ENCODE measurements at regions not wholly inside any gene's neighbourhood (a gene's known extent, or its start where the extent isn't known, plus 50 kb on each side); places are given as distances from the start of the nearest gene placed in this dataset.

GRCh38 chr3:102034639-102035451, 185.5 kb downstream of the NFKBIZ start:
- Histone ChIP-seq H3K9ac (ENCODE audit: extremely low read depth, low read length, poor library complexity, severe bottlenecking) (no peak overlapping the region), H3K4me1 (ENCODE audit: control insufficient read depth, insufficient read depth, low read length) (no peaks in the 10 kb centered on the region), H3K36me3 (ENCODE audit: control insufficient read depth, insufficient read depth, low read length) (no peaks in the 10 kb centered on the region), H3K27ac (ENCODE audit: low read depth, low read length) (no peak overlapping the region), H3K4me3 (ENCODE audit: low read length) (no peak overlapping the region), H3K27me3 (ENCODE audit: control insufficient read depth, insufficient read depth, low read length, poor library complexity, severe bottlenecking) (no peaks in the 10 kb centered on the region), H3K9me3 (ENCODE audit: control insufficient read depth, low read length) (no peaks in the 10 kb centered on the region)
- Mint-ChIP-seq H3K4me1 (no peaks in the 10 kb centered on the region), H3K36me3 (ENCODE audit: low read depth) (peaks cover 1% of the 10 kb centered on the region), H3K27ac (no peak overlapping the region), H3K27me3 (ENCODE audit: insufficient read depth) (no peaks in the 10 kb centered on the region), H3K9me3 (peaks cover 14% of the 10 kb centered on the region), H3K4me3 (no peak overlapping the region)
- no peak for DNase-seq
- no peak for TF ChIP-seq CTCF (conservative IDR thresholded peaks at IDR 0.05)
- WGBS, 2 experiments (ENCODE audit: insufficient coverage in 1 of 2, insufficient read length in 1 of 2) = 75 to 82% methylated on average over 3 of the region's 3 CpGs

GRCh38 chr3:102036017-102036416, 186.7 kb downstream of the NFKBIZ start:
- Mint-ChIP-seq H3K27ac (no peak overlapping the region), H3K27me3 (ENCODE audit: insufficient read depth) (peaks cover 2% of the 10 kb centered on the region), H3K9me3 (peaks cover 25% of the 10 kb centered on the region), H3K4me3 (no peak overlapping the region), H3K36me3 (ENCODE audit: low read depth) (peaks cover 3% of the 10 kb centered on the region), H3K4me1 (no peaks in the 10 kb centered on the region)
- Histone ChIP-seq H3K27me3 (ENCODE audit: control insufficient read depth, insufficient read depth, low read length, poor library complexity, severe bottlenecking) (no peaks in the 10 kb centered on the region), H3K27ac (ENCODE audit: low read depth, low read length) (no peak overlapping the region), H3K36me3 (ENCODE audit: control insufficient read depth, insufficient read depth, low read length) (no peaks in the 10 kb centered on the region), H3K4me1 (ENCODE audit: control insufficient read depth, insufficient read depth, low read length) (no peaks in the 10 kb centered on the region), H3K4me3 (ENCODE audit: low read length) (no peak overlapping the region), H3K9me3 (ENCODE audit: control insufficient read depth, low read length) (no peaks in the 10 kb centered on the region), H3K9ac (ENCODE audit: extremely low read depth, low read length, poor library complexity, severe bottlenecking) (no peak overlapping the region)
- DNase-seq = no peak
- 91 to 100% methylated on average over 2 of the region's 2 CpGs for WGBS, 2 experiments (ENCODE audit: insufficient coverage in 1 of 2, insufficient read length in 1 of 2)
- no peak for TF ChIP-seq CTCF (conservative IDR thresholded peaks at IDR 0.05)

- no peak overlapping the region for H3K4me3 Mint-ChIP-seq
- TF ChIP-seq CTCF (conservative IDR thresholded peaks at IDR 0.05) = no peak
- WGBS, 2 experiments (ENCODE audit: insufficient coverage in 1 of 2, insufficient read length in 1 of 2) = 79 to 80% methylated on average over 1 of the region's 1 CpG
Observed at GRCh38 chr3:102036472-102036871, 187.2 kb downstream of the NFKBIZ start.

More at GRCh38 chr3:102036472-102036871, 187.2 kb downstream of the NFKBIZ start:
- no peaks in the 10 kb centered on the region for H3K36me3 ChIP-seq (ENCODE audit: control insufficient read depth, insufficient read depth, low read length)
- no peak for DNase-seq
- Mint-ChIP-seq H3K36me3 (ENCODE audit: low read depth) (peaks cover 3% of the 10 kb centered on the region), H3K4me1 (no peaks in the 10 kb centered on the region), H3K27me3 (ENCODE audit: insufficient read depth) (peaks cover 2% of the 10 kb centered on the region), H3K9me3 (peaks cover 30% of the 10 kb centered on the region), H3K27ac (no peak overlapping the region)
- H3K27me3 ChIP-seq (ENCODE audit: control insufficient read depth, insufficient read depth, low read length, poor library complexity, severe bottlenecking) = no peaks in the 10 kb centered on the region
- no peak overlapping the region for H3K4me3 ChIP-seq (ENCODE audit: low read length)
- no peak overlapping the region for H3K9ac ChIP-seq (ENCODE audit: extremely low read depth, low read length, poor library complexity, severe bottlenecking)
- no peaks in the 10 kb centered on the region for H3K4me1 ChIP-seq (ENCODE audit: control insufficient read depth, insufficient read depth, low read length)
- H3K9me3 ChIP-seq (ENCODE audit: control insufficient read depth, low read length) = no peaks in the 10 kb centered on the region
- H3K27ac ChIP-seq (ENCODE audit: low read depth, low read length) = no peak overlapping the region

Data from endodermal cell (in vitro differentiated cells).